ENCODE measurements at regions not wholly inside any gene's neighbourhood (a gene's known extent, or its start where the extent isn't known, plus 50 kb on each side); places are given as distances from the start of the nearest gene placed in this dataset.

- TF ChIP-seq USF1 (IDR thresholded peaks at IDR 0.05) (no peak), RAD21 (IDR thresholded peaks at IDR 0.05; ENCODE audit: low read depth) (no peak), ZBTB7A (IDR thresholded peaks at IDR 0.05; ENCODE audit: low read depth) (no peak), FOXM1 (IDR thresholded peaks at IDR 0.05; ENCODE audit: borderline replicate concordance, low read depth) (no peak), REST (IDR thresholded peaks at IDR 0.05; ENCODE audit: low read depth) (no peak), EP300 (IDR thresholded peaks at IDR 0.05; ENCODE audit: borderline replicate concordance) (no peak), YY1 (IDR thresholded peaks at IDR 0.05; ENCODE audit: low read depth) (no peak), CEBPB (IDR thresholded peaks at IDR 0.05) (no peak), CREB1 (IDR thresholded peaks at IDR 0.05; ENCODE audit: low read depth) (no peak), EGR1 (IDR thresholded peaks at IDR 0.05) (no peak), MAX (IDR thresholded peaks at IDR 0.05) (no peak), TCF12 (IDR thresholded peaks at IDR 0.05; ENCODE audit: low read depth) (no peak), TEAD4 (IDR thresholded peaks at IDR 0.05) (no peak), TAF1 (IDR thresholded peaks at IDR 0.05; ENCODE audit: low read depth) (no peak), NFIC (IDR thresholded peaks at IDR 0.05) (no peak)
These were observed 60.6 kb upstream of the GRIA1 start for GRCh38 chr5:153429761-153430380.

GRCh38 chr5:153432583-153432982 is 57.9 kb upstream of the GRIA1 start:
- TF ChIP-seq EGR1 (IDR thresholded peaks at IDR 0.05) (no peak), TCF12 (IDR thresholded peaks at IDR 0.05; ENCODE audit: low read depth) (no peak), USF1 (IDR thresholded peaks at IDR 0.05) (no peak), ZBTB7A (IDR thresholded peaks at IDR 0.05; ENCODE audit: low read depth) (no peak), MAX (IDR thresholded peaks at IDR 0.05) (no peak), TAF1 (IDR thresholded peaks at IDR 0.05; ENCODE audit: low read depth) (no peak), RAD21 (IDR thresholded peaks at IDR 0.05; ENCODE audit: low read depth) (no peak), YY1 (IDR thresholded peaks at IDR 0.05; ENCODE audit: low read depth) (no peak), TEAD4 (IDR thresholded peaks at IDR 0.05) (no peak), EP300 (IDR thresholded peaks at IDR 0.05; ENCODE audit: borderline replicate concordance) (no peak), CREB1 (IDR thresholded peaks at IDR 0.05; ENCODE audit: low read depth) (no peak), NFIC (IDR thresholded peaks at IDR 0.05) (no peak), FOXM1 (IDR thresholded peaks at IDR 0.05; ENCODE audit: borderline replicate concordance, low read depth) (no peak), REST (IDR thresholded peaks at IDR 0.05; ENCODE audit: low read depth) (no peak), CEBPB (IDR thresholded peaks at IDR 0.05) (no peak)

GRCh38 chr5:153437251-153437650 is 53.2 kb upstream of the GRIA1 start:
- TF ChIP-seq EGR1 (IDR thresholded peaks at IDR 0.05) = no peak
- TF ChIP-seq YY1 (IDR thresholded peaks at IDR 0.05; ENCODE audit: low read depth) = no peak
- no peak for TF ChIP-seq CREB1 (IDR thresholded peaks at IDR 0.05; ENCODE audit: low read depth)
- TF ChIP-seq RAD21 (IDR thresholded peaks at IDR 0.05; ENCODE audit: low read depth) = no peak
- TF ChIP-seq EP300 (IDR thresholded peaks at IDR 0.05; ENCODE audit: borderline replicate concordance) = no peak
- TF ChIP-seq ZBTB7A (IDR thresholded peaks at IDR 0.05; ENCODE audit: low read depth) = no peak
- TF ChIP-seq TAF1 (IDR thresholded peaks at IDR 0.05; ENCODE audit: low read depth) = no peak
- no peak for TF ChIP-seq NFIC (IDR thresholded peaks at IDR 0.05)

- TF ChIP-seq ZBTB7A (IDR thresholded peaks at IDR 0.05; ENCODE audit: low read depth) = no peak
These were observed 51.3 kb upstream of the GRIA1 start for GRCh38 chr5:153439130-153439529.

Data from Ishikawa (cell line).